ENCODE measurements at regions not wholly inside any gene's neighbourhood (a gene's known extent, or its start where the extent isn't known, plus 50 kb on each side); places are given as distances from the start of the nearest gene placed in this dataset.

- no peak for TF ChIP-seq ELK4 (CRISPR knock-in tag; IDR thresholded peaks at IDR 0.05; ENCODE audit: borderline replicate concordance)
- TF ChIP-seq NCOA5 (CRISPR knock-in tag; IDR thresholded peaks at IDR 0.05): no peak
- TF ChIP-seq, protein P1, sequence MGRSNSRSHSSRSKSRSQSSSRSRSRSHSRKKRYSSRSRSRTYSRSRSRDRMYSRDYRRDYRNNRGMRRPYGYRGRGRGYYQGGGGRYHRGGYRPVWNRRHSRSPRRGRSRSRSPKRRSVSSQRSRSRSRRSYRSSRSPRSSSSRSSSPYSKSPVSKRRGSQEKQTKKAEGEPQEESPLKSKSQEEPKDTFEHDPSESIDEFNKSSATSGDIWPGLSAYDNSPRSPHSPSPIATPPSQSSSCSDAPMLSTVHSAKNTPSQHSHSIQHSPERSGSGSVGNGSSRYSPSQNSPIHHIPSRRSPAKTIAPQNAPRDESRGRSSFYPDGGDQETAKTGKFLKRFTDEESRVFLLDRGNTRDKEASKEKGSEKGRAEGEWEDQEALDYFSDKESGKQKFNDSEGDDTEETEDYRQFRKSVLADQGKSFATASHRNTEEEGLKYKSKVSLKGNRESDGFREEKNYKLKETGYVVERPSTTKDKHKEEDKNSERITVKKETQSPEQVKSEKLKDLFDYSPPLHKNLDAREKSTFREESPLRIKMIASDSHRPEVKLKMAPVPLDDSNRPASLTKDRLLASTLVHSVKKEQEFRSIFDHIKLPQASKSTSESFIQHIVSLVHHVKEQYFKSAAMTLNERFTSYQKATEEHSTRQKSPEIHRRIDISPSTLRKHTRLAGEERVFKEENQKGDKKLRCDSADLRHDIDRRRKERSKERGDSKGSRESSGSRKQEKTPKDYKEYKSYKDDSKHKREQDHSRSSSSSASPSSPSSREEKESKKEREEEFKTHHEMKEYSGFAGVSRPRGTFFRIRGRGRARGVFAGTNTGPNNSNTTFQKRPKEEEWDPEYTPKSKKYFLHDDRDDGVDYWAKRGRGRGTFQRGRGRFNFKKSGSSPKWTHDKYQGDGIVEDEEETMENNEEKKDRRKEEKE (IDR thresholded peaks at IDR 0.05): no peak
- no peak for TF ChIP-seq KIAA2018 (CRISPR knock-in tag; IDR thresholded peaks at IDR 0.05; ENCODE audit: borderline replicate concordance)
- TF ChIP-seq ZNF616 (CRISPR knock-in tag; IDR thresholded peaks at IDR 0.05; ENCODE audit: low read depth): no peak
- TF ChIP-seq, protein P2, sequence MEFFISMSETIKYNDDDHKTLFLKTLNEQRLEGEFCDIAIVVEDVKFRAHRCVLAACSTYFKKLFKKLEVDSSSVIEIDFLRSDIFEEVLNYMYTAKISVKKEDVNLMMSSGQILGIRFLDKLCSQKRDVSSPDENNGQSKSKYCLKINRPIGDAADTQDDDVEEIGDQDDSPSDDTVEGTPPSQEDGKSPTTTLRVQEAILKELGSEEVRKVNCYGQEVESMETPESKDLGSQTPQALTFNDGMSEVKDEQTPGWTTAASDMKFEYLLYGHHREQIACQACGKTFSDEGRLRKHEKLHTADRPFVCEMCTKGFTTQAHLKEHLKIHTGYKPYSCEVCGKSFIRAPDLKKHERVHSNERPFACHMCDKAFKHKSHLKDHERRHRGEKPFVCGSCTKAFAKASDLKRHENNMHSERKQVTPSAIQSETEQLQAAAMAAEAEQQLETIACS (CRISPR knock-in tag; IDR thresholded peaks at IDR 0.05): no peak
- no peak for TF ChIP-seq IKZF4 (CRISPR knock-in tag; IDR thresholded peaks at IDR 0.05; ENCODE audit: borderline replicate concordance, low read depth, not compliant biosample characterization)
- TF ChIP-seq, protein P3, sequence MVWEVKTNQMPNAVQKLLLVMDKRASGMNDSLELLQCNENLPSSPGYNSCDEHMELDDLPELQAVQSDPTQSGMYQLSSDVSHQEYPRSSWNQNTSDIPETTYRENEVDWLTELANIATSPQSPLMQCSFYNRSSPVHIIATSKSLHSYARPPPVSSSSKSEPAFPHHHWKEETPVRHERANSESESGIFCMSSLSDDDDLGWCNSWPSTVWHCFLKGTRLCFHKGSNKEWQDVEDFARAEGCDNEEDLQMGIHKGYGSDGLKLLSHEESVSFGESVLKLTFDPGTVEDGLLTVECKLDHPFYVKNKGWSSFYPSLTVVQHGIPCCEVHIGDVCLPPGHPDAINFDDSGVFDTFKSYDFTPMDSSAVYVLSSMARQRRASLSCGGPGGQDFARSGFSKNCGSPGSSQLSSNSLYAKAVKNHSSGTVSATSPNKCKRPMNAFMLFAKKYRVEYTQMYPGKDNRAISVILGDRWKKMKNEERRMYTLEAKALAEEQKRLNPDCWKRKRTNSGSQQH (CRISPR knock-in tag; IDR thresholded peaks at IDR 0.05; ENCODE audit: low read depth): no peak
- no peak for TF ChIP-seq PAWR (CRISPR knock-in tag; IDR thresholded peaks at IDR 0.05; ENCODE audit: borderline replicate concordance)
- no peak for TF ChIP-seq ZBTB33 (CRISPR knock-in tag; IDR thresholded peaks at IDR 0.05)
Measured at GRCh38 chr1:105632342-105633196, 1423.9 kb upstream of the PRMT6 start (continued).
